ENCODE measurements at regions not wholly inside any gene's neighbourhood (a gene's known extent, or its start where the extent isn't known, plus 50 kb on each side); places are given as distances from the start of the nearest gene placed in this dataset.

GRCh38 chr2:75964646-75965045, 253.9 kb upstream of the GCFC2 start:
- no peak for TF ChIP-seq PATZ1 (CRISPR knock-in tag; IDR thresholded peaks at IDR 0.05; ENCODE audit: borderline replicate concordance)
- no peak for TF ChIP-seq CREB5 (CRISPR knock-in tag; IDR thresholded peaks at IDR 0.05; ENCODE audit: low read depth)
- TF ChIP-seq TOX (CRISPR knock-in tag; IDR thresholded peaks at IDR 0.05; ENCODE audit: borderline replicate concordance): no peak
- TF ChIP-seq RARB (CRISPR knock-in tag; IDR thresholded peaks at IDR 0.05): no peak
- no peak for TF ChIP-seq CSDC2 (CRISPR knock-in tag; IDR thresholded peaks at IDR 0.05)
- TF ChIP-seq TSHZ2 (CRISPR knock-in tag; IDR thresholded peaks at IDR 0.05): no peak
- no peak for TF ChIP-seq ARNTL (CRISPR knock-in tag; IDR thresholded peaks at IDR 0.05; ENCODE audit: borderline replicate concordance, low read depth)
- no peak for TF ChIP-seq ESRRG (CRISPR knock-in tag; IDR thresholded peaks at IDR 0.05)
- TF ChIP-seq TCF4 (CRISPR knock-in tag; IDR thresholded peaks at IDR 0.05; ENCODE audit: borderline replicate concordance): no peak
- TF ChIP-seq ZFP30 (CRISPR knock-in tag; IDR thresholded peaks at IDR 0.05): no peak
- no peak for TF ChIP-seq PPARA (CRISPR knock-in tag; IDR thresholded peaks at IDR 0.05; ENCODE audit: borderline replicate concordance)

Data from SK-N-SH treated with all-trans-retinoic acid at 6 μM for 48 hours (cell line).